ENCODE measurements at regions not wholly inside any gene's neighbourhood (a gene's known extent, or its start where the extent isn't known, plus 50 kb on each side); places are given as distances from the start of the nearest gene placed in this dataset.

GRCh38 chr14:59028476-59029202 lies 159.8 kb upstream of the DAAM1 start:
- DNase-seq, result peak in 2 of 5 donors; percentile 7 to 8
- peaks cover 0 to 4% (median 0%) of the 10 kb centered on the region in 8 donors for H3K9me3 Mint-ChIP-seq
- H3K36me3 Mint-ChIP-seq, result no peaks in the 10 kb centered on the region
- POLR2A ChIA-PET (ENCODE audit: partially characterized antibody), result no interaction called here
- H3K27me3 Mint-ChIP-seq, result peaks cover 0 to 14% of the 10 kb centered on the region in 2 donors
- H3K9me3 ChIP-seq (ENCODE audit: control insufficient read depth in 1 of 2, low read length in 2 of 2), result no peaks in the 10 kb centered on the region
- no peaks in the 10 kb centered on the region for H3K27me3 ChIP-seq (ENCODE audit: insufficient read depth, low read length)
- H3K36me3 ChIP-seq (ENCODE audit: insufficient read depth, low read length), result no peaks in the 10 kb centered on the region
- no peak overlapping the region for H3K4me3 ChIP-seq (ENCODE audit: low read length in 2 of 2)
- no peak overlapping the region for H3K27ac Mint-ChIP-seq
- no peaks in the 10 kb centered on the region for H3K4me1 ChIP-seq (ENCODE audit: insufficient read depth, low read length)
- CTCF ChIA-PET (ENCODE audit: partially characterized antibody), result interaction anchor here (1.3 kb wide), 1 partner anchor 414 kb away, joined by 4 read pairs; no protein-coding TSS in a partner anchor
- no peak overlapping the region for H3K27ac ChIP-seq (ENCODE audit: low read depth, low read length)
- H3K4me3 Mint-ChIP-seq, result peak overlapping the region in 1 of 8 donors; percentile 52
- intact Hi-C loops (cut with micrococcal nuclease), result no loop called here
- peaks cover 0 to 6% (median under 1%) of the 10 kb centered on the region in 4 donors for H3K4me1 Mint-ChIP-seq

GRCh38 chr14:59032826-59033225 lies 155.6 kb upstream of the DAAM1 start:
- POLR2A ChIA-PET (ENCODE audit: partially characterized antibody), result no interaction called here
- H3K4me1 Mint-ChIP-seq, result peaks cover 0 to 6% (median under 1%) of the 10 kb centered on the region in 4 donors
- H3K4me3 ChIP-seq (ENCODE audit: low read length in 2 of 2), result no peak overlapping the region
- H3K27me3 Mint-ChIP-seq, result peaks cover 0 to 9% of the 10 kb centered on the region in 2 donors
- H3K27me3 ChIP-seq (ENCODE audit: insufficient read depth, low read length), result no peaks in the 10 kb centered on the region
- H3K4me1 ChIP-seq (ENCODE audit: insufficient read depth, low read length), result no peaks in the 10 kb centered on the region
- no peak overlapping the region for H3K4me3 Mint-ChIP-seq
- H3K27ac Mint-ChIP-seq, result no peak overlapping the region
- intact Hi-C loops (cut with micrococcal nuclease), result no loop called here
- H3K36me3 Mint-ChIP-seq, result no peaks in the 10 kb centered on the region
- no peak for DNase-seq
- H3K9me3 ChIP-seq (ENCODE audit: control insufficient read depth in 1 of 2, low read length in 2 of 2), result no peaks in the 10 kb centered on the region
- no peaks in the 10 kb centered on the region for H3K36me3 ChIP-seq (ENCODE audit: insufficient read depth, low read length)
- peaks cover 0 to 6% (median under 1%) of the 10 kb centered on the region in 8 donors for H3K9me3 Mint-ChIP-seq
- H3K27ac ChIP-seq (ENCODE audit: low read depth, low read length), result no peak overlapping the region
- CTCF ChIA-PET (ENCODE audit: partially characterized antibody), result no interaction called here

GRCh38 chr14:59036134-59036533 lies 152.3 kb upstream of the DAAM1 start:
- ChIA-PET CTCF (ENCODE audit: partially characterized antibody) (no interaction called here), POLR2A (ENCODE audit: partially characterized antibody) (no interaction called here)
- no peak overlapping the region for H3K4me3 ChIP-seq (ENCODE audit: low read length in 2 of 2)
- no peaks in the 10 kb centered on the region for H3K36me3 Mint-ChIP-seq
- H3K27me3 ChIP-seq (ENCODE audit: insufficient read depth, low read length), result no peaks in the 10 kb centered on the region
- no peaks in the 10 kb centered on the region for H3K36me3 ChIP-seq (ENCODE audit: insufficient read depth, low read length)
- H3K27ac Mint-ChIP-seq, result no peak overlapping the region
- H3K9me3 ChIP-seq (ENCODE audit: control insufficient read depth in 1 of 2, low read length in 2 of 2), result no peaks in the 10 kb centered on the region
- peaks cover 0 to 6% (median under 1%) of the 10 kb centered on the region in 8 donors for H3K9me3 Mint-ChIP-seq
- no peaks in the 10 kb centered on the region for H3K4me1 Mint-ChIP-seq
- H3K4me3 Mint-ChIP-seq, result no peak overlapping the region
- intact Hi-C loops (cut with micrococcal nuclease), result no loop called here
- DNase-seq, result no peak
- peaks cover 0 to 3% of the 10 kb centered on the region in 2 donors for H3K27me3 Mint-ChIP-seq
- H3K4me1 ChIP-seq (ENCODE audit: insufficient read depth, low read length), result no peaks in the 10 kb centered on the region
- no peak overlapping the region for H3K27ac ChIP-seq (ENCODE audit: low read depth, low read length)

- Histone ChIP-seq H3K9me3 (ENCODE audit: control insufficient read depth in 1 of 2, low read length in 2 of 2) (no peaks in the 10 kb centered on the region), H3K4me3 (ENCODE audit: low read length in 2 of 2) (no peak overlapping the region), H3K27me3 (ENCODE audit: insufficient read depth, low read length) (no peaks in the 10 kb centered on the region), H3K36me3 (ENCODE audit: insufficient read depth, low read length) (no peaks in the 10 kb centered on the region), H3K27ac (ENCODE audit: low read depth, low read length) (no peak overlapping the region), H3K4me1 (ENCODE audit: insufficient read depth, low read length) (no peaks in the 10 kb centered on the region)
- Mint-ChIP-seq H3K36me3 (no peaks in the 10 kb centered on the region), H3K27me3 (peaks cover 0 to 3% of the 10 kb centered on the region in 2 donors), H3K4me1 (no peaks in the 10 kb centered on the region), H3K4me3 (no peak overlapping the region), H3K27ac (no peak overlapping the region), H3K9me3 (peaks cover 0 to 6% (median under 1%) of the 10 kb centered on the region in 8 donors)
- ChIA-PET POLR2A (ENCODE audit: partially characterized antibody) (no interaction called here), CTCF (ENCODE audit: partially characterized antibody) (no interaction called here)
- DNase-seq, result no peak
- intact Hi-C loops (cut with micrococcal nuclease), result no loop called here
Measured at GRCh38 chr14:59037086-59037485, 151.4 kb upstream of the DAAM1 start.

GRCh38 chr14:59037620-59038019 lies 150.8 kb upstream of the DAAM1 start:
- no peaks in the 10 kb centered on the region for H3K9me3 ChIP-seq (ENCODE audit: control insufficient read depth in 1 of 2, low read length in 2 of 2)
- peaks cover 0 to 6% (median under 1%) of the 10 kb centered on the region in 8 donors for H3K9me3 Mint-ChIP-seq
- no peak overlapping the region for H3K27ac Mint-ChIP-seq
- H3K36me3 ChIP-seq (ENCODE audit: insufficient read depth, low read length), result no peaks in the 10 kb centered on the region
- POLR2A ChIA-PET (ENCODE audit: partially characterized antibody), result no interaction called here
- no peak overlapping the region for H3K4me3 ChIP-seq (ENCODE audit: low read length in 2 of 2)
- CTCF ChIA-PET (ENCODE audit: partially characterized antibody), result no interaction called here
- H3K27ac ChIP-seq (ENCODE audit: low read depth, low read length), result no peak overlapping the region
- intact Hi-C loops (cut with micrococcal nuclease), result no loop called here
- no peaks in the 10 kb centered on the region for H3K36me3 Mint-ChIP-seq
- no peak overlapping the region for H3K4me3 Mint-ChIP-seq
- no peaks in the 10 kb centered on the region for H3K27me3 ChIP-seq (ENCODE audit: insufficient read depth, low read length)
- no peak for DNase-seq
- H3K4me1 ChIP-seq (ENCODE audit: insufficient read depth, low read length), result no peaks in the 10 kb centered on the region
- no peaks in the 10 kb centered on the region for H3K4me1 Mint-ChIP-seq
- peaks cover 0 to 3% of the 10 kb centered on the region in 2 donors for H3K27me3 Mint-ChIP-seq

GRCh38 chr14:59038746-59039145 lies 149.7 kb upstream of the DAAM1 start:
- POLR2A ChIA-PET (ENCODE audit: partially characterized antibody), result no interaction called here
- intact Hi-C loops (cut with micrococcal nuclease), result no loop called here

GRCh38 chr14:59041308-59041707 lies 147.2 kb upstream of the DAAM1 start:
- no peaks in the 10 kb centered on the region for H3K36me3 Mint-ChIP-seq
- CTCF ChIA-PET (ENCODE audit: partially characterized antibody), result no interaction called here
- Histone ChIP-seq H3K36me3 (ENCODE audit: insufficient read depth, low read length) (no peaks in the 10 kb centered on the region), H3K9me3 (ENCODE audit: control insufficient read depth in 1 of 2, low read length in 2 of 2) (no peaks in the 10 kb centered on the region), H3K27me3 (ENCODE audit: insufficient read depth, low read length) (no peaks in the 10 kb centered on the region), H3K4me3 (ENCODE audit: low read length in 2 of 2) (no peak overlapping the region), H3K27ac (ENCODE audit: low read depth, low read length) (no peak overlapping the region), H3K4me1 (ENCODE audit: insufficient read depth, low read length) (no peaks in the 10 kb centered on the region)
- peaks cover 0 to 4% (median 0%) of the 10 kb centered on the region in 8 donors for H3K9me3 Mint-ChIP-seq
- no peaks in the 10 kb centered on the region for H3K4me1 Mint-ChIP-seq
- DNase-seq, result no peak
- H3K4me3 Mint-ChIP-seq, result no peak overlapping the region
- H3K27ac Mint-ChIP-seq, result no peak overlapping the region
- H3K27me3 Mint-ChIP-seq, result no peaks in the 10 kb centered on the region
- intact Hi-C loops (cut with micrococcal nuclease), result no loop called here
- POLR2A ChIA-PET (ENCODE audit: partially characterized antibody), result no interaction called here

More at GRCh38 chr14:59038746-59039145, 149.7 kb upstream of the DAAM1 start:
- H3K4me3 ChIP-seq (ENCODE audit: low read length in 2 of 2), result no peak overlapping the region
- DNase-seq, result no peak
- H3K36me3 Mint-ChIP-seq, result no peaks in the 10 kb centered on the region
- no peaks in the 10 kb centered on the region for H3K27me3 ChIP-seq (ENCODE audit: insufficient read depth, low read length)
- H3K27me3 Mint-ChIP-seq, result peaks cover 0 to 3% of the 10 kb centered on the region in 2 donors
- no peaks in the 10 kb centered on the region for H3K9me3 ChIP-seq (ENCODE audit: control insufficient read depth in 1 of 2, low read length in 2 of 2)
- H3K27ac ChIP-seq (ENCODE audit: low read depth, low read length), result no peak overlapping the region
- no peaks in the 10 kb centered on the region for H3K4me1 Mint-ChIP-seq
- H3K4me3 Mint-ChIP-seq, result no peak overlapping the region
- no peaks in the 10 kb centered on the region for H3K4me1 ChIP-seq (ENCODE audit: insufficient read depth, low read length)
- CTCF ChIA-PET (ENCODE audit: partially characterized antibody), result no interaction called here
- no peak overlapping the region for H3K27ac Mint-ChIP-seq
- H3K9me3 Mint-ChIP-seq, result peaks cover 0 to 4% (median under 1%) of the 10 kb centered on the region in 8 donors
- H3K36me3 ChIP-seq (ENCODE audit: insufficient read depth, low read length), result no peaks in the 10 kb centered on the region
